Fibroblast of skin of right quadriceps (primary cell): ENCODE measurements at regions not wholly inside any gene's neighbourhood (a gene's known extent, or its start where the extent isn't known, plus 50 kb on each side); places are given as distances from the start of the nearest gene placed in this dataset.
A peak's percentile ranks its signal among the peaks of the same experiment; 100 is the strongest.
"Not testable (repeated sequence)": the region's sequence is repeated elsewhere in the genome, so short reads cannot be mapped to it uniquely, and the experiment has no call there.

Experiments
- DNase-seq: peaks from one replicate; pipeline ENCODE4 v3.0.0-alpha.2; 2013

GRCh38 chr16:29328528-29328927 is 78.0 kb downstream of the NPIPB11 start:
- DNase-seq: not testable (repeated sequence)

DNA sequence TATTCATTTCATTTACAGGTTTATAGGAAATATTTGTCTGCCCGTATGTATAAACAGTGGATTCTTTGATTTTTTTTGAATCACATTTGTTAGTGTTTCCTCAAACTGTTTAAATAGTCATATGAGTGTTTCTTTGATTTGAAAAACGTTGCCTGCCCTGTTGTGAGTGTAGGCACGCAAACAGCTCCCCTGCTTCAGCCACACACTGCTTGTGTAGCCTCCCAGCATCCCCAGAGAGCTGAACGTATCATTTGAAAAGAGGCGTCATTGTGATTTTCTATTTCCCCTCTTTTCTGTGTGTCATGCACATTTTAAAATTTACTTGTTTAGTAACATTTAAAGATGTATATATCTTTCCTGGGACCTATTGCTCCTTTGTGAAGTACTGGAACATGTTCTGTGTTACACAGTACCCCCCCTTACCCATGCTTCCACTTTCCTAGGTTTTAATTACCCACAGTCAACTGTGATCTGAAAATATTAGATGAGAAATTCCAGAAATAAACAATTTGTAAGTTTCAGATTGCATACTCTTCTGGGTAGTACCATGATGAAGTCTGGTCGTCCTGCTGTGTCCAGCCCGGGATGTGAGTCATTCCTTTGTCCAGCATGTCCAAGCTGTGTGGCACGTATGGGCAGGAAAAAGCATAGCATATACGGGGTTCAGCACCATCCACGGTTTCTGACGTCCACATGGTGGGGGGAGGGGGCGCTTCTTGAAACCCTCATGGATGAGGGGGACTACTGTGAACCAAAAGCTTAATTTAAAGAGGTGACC is 78.7 kb downstream of the NPIPB11 start:
- not testable (repeated sequence) for DNase-seq

DNA sequence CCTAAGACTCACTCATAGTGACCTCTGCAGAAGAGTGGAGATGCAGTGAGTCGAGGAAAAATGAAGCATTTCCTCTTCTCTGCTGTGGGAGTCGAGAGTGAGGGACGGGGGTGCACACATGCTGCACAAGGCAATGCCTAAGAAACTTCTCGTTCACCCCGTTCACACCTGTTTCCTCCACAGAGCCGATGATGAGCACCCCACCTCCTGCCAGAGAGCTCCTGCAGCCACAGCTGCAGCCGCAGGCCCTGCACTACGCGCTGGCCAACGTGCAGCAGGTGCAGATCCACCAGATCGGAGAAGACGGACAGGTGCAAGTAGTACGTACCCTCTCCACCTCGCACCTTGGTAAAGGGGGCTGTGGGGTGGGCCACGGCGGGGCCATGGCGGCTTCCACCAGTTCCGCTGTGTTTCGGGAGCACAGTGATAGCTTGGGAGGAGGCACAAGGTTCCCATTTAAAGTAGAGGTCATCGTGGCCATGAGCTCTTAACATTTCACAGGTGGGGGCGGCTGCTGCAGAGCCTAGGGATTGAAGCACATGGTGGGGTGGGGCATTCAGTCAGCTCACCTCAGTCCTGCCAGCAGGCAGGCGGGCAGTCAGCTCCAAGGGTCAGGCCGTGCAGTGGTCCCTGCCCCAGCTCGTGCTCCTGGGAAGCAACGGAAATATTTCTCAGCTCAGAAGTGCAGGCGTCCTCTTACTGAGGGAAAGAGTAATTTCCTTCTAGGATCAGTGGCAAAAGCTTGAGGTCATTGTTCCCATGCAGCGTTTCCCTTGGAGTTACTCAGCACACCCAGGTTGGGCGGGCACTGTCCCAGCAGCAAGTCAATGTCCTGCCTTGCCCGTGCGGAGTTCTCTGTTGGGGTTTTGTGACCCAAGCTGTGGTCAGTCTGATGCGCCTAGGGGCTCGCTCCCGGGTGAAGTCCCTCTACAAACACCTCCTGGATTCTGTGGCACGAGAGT is 80.1 kb downstream of the NPIPB11 start:
- DNase-seq: not testable (repeated sequence)

DNA sequence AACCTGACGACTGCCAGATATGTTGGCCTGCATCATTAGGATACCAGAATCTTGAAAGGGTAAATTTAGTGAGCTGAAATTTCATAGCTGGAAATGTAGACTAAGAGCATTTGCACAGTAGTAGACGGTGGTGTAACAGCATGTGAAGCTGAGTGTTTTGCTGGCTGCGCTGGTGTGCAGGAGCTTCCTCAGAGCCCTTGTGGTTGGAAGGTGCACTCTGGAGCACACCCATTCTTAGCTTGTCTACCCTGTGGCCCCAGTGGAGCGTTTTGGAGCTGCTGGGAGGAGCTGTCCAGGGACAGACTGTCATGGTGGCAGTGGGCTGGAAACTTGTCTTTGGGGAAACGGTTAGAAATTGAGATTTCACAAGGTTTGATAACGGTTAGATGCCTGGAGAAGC is 82.8 kb downstream of the NPIPB11 start:
- not testable (repeated sequence) for DNase-seq

GRCh38 chr16:29321585-29321984 is 84.9 kb downstream of the NPIPB11 start:
- DNase-seq: no peak

DNA sequence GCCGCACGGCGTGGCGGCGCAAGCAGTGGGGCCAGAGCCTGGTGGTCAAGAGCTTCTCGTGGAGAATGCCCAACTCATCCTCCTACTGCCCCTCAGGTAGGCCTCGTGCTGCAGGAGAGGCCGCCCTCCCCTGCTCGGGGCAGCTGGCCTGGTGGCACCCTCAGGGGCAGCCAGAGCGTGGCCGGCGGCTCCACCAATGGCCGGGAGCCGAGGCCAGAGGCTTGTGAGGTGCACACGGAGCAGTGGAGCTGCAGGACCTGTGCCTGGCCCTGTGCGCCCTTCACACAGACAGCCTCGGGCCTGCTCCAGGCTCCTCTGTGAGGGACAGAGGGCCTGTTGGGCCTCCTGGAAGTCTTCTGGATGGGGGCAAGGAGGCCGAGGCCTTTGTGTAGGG is 85.5 kb downstream of the NPIPB11 start:
- DNase-seq: no peak

DNA sequence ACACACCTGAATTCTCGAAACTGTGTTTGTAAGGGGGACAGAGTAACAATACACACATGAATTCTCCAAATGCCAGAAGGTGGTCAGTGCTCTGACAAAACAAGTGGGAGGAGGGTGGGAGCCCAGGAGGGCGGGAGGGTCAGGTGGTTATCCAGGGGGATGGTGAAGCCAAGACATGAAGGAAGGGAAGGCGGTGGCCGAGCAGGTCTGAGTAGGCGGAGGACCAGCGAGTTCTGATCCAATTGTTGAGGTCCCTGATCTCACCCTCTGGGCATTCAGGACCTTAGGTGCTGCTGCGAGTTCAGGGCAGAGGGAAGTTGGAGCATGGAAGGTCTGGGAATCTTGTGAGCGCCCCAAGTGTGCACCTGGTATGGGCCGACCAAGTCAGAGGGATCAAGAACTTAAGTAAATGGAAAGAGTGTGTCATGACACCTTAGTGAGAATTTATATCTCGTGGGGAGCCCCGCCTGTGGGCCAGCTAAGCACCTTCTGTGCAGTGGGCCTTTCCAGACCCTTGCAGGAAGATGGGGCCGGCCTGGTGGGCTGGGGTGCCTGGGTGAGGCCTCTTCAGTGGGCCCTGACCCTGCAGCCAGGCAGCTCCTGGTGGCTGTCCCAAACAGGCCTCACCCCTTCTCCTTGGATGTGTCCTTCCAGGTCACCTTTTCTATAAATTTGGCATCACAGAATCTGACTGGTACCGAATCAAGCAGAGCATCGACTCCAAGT is 86.1 kb downstream of the NPIPB11 start:
- DNase-seq: no peak

DNA sequence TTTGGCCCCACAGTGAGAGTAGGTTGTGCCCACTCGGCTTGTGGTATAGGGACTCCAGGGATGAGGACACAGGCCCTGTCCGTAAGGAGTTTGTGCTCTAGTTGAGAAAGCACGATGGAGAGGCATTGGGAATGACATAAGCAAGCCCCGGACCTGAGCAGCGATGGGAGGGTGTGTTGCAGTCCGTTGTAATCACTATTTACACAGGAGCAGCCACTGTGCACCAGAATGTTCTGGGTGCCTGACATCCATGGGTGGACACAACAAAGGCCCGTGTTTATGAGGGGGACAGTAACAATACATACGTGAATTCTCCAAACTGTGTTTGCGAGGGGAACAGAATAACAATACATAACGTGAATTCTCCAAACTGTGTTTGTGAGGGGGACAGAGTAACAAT is 86.8 kb downstream of the NPIPB11 start:
- no peak for DNase-seq

GRCh38 chr16:29318561-29318968 is 87.9 kb downstream of the NPIPB11 start:
- DNase-seq: peak; percentile 53

- no peak for DNase-seq
Measured at GRCh38 chr16:29318037-29318436, 88.5 kb downstream of the NPIPB11 start.

GRCh38 chr16:29317269-29317668 is 89.2 kb downstream of the NPIPB11 start:
- DNase-seq: no peak

- DNase-seq: no peak
Measured at GRCh38 chr16:29316761-29317183, 89.7 kb downstream of the NPIPB11 start.

- no peak for DNase-seq
Measured at GRCh38 chr16:29315916-29316517, 90.5 kb downstream of the NPIPB11 start.

DNA sequence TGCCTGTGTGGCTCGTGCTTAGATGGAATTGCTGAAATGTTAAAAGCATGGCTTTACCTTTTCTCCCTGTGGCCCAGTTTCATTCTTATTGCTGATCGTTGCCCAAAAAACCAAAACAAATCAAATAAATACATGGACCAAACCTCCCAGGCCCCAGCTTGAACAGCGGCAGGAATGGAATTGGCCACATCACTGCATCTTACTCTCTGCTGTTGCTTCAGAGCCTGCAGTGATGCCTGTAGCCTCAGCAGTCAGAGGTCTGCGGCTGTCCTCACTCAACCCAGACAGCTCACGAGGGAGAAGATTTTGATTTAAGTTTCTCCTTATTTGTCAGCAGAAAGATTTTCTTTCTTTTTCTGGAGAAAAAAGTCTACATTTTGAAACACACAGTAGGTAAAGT is 91.5 kb downstream of the NPIPB11 start:
- DNase-seq: no peak

DNA sequence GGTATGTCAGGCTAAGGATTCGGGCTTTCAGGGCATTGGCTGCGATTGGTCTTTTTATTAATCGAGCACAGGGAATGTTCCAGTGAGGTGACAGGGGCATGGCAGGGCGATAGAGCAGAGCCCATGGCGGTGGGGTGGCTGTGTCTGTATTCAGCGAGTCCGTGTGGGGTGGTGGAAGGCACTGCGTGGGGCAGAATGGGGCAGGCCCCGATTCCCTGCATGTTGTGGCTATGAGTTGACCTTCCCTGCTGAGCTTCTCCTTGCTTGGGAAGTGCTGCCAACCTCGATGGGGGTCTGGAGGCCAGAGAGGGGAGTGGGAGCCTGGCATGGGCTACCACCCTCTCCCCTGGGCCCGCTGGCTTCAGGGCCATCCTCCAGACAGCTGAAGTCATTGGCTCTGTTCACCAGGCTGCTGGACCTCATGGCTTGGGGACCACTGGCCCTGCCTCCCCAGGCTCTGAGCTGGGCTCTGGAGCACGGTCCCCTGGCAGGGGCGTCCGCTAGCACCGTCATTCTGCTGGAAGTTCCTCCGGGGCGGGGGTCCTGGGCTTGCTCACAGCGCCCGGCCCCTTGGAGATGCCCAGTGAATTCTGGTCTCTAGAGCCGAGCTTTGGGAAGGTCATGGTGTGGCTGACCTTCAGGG is 92.1 kb downstream of the NPIPB11 start:
- no peak for DNase-seq

GRCh38 chr16:29313559-29314048 is 92.9 kb downstream of the NPIPB11 start:
- DNase-seq: no peak

DNA sequence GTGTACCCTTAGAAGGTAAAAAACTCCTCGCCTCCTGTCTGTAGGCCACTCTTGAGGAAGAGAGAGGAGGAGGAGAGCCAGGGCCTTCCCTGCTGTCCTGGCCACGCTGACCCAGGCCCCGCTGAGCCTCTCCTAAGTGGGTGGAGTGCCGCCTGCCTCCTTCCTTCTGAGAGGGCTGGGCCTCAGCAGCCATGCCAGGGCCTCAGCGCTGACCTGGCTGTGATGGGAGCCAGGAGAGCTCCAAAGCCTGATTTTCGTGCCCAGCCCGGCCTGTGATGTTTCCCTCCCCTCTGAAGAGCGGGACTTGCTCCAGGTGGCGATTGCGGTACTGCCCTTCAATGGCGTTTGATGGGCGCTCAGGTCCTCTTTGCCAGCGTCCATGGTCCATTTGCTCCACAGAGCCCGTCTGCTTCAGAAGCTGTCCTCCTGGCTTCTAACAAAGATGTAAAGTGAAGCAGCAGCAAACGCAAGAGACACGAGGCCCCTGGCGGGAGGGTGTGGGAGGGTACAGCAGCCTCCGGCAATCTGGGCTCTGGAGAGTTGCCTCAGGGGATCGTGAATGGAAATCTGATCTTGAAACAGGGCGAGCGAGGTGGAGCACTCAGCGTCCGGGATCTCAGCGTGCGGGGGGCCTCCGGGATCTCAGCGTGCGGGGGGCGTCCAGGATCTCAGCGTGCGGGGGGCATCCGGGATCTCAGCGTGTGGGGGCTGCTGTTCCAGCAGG is 93.5 kb downstream of the NPIPB11 start:
- DNase-seq: no peak

DNA sequence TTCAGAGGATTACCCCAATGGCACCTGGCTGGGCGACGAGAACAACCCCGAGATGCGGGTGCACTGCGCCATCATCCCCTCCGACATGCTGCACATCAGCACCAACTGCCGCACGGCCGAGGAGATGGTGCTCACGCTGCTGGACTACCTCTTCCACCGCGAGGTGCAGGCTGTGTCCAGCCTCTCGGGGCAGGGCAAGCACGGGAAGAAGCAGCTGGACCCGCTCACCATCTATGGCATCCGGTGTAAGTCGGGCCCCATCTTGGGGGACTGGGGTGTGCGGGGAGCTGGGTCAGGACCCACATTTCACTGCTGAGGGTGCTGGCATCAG is 94.2 kb downstream of the NPIPB11 start:
- not testable (repeated sequence) for DNase-seq

DNA sequence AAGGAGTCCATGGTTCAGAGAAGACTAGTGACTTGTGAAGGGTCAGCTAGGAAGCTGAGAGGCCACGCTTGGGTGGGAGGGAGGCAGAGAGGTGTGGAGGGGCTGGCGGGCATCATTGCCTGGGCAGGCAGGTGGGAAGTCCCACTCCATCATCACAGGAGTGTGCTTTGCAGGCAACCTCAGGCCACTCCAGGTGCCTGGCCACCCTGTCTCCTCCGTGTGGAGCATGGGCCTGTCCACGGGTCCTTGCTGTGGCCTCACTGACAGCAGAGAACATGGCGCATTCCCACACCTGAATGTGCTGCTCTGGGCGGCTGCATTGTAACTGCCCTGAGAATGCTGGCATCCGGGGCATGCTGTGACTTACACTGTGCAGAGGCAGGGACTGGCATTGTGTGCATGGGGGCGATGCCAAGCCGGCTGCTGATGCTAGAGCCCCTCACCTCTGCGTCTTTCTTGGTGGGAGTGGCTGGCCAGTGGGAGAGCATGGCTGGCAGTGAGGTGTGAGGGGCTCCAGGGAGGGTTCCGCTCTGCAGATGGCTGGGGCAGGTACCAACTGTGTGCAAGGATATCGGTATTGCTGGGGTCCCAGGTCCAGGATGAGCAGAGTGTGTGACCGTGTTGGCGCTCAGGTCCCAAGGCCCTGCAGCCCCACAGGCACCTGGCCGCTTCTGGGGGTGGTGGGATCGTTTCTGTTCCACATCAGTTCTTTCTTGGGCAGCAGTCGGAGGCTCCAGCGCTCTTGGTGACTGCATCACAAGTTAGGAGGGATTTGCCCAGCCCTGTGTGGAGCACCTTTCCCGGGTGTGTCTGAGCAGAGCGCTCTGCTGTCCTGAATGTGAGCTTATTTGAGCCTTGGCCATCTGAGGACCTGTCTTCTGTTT is 94.8 kb downstream of the NPIPB11 start:
- DNase-seq: no peak

DNA sequence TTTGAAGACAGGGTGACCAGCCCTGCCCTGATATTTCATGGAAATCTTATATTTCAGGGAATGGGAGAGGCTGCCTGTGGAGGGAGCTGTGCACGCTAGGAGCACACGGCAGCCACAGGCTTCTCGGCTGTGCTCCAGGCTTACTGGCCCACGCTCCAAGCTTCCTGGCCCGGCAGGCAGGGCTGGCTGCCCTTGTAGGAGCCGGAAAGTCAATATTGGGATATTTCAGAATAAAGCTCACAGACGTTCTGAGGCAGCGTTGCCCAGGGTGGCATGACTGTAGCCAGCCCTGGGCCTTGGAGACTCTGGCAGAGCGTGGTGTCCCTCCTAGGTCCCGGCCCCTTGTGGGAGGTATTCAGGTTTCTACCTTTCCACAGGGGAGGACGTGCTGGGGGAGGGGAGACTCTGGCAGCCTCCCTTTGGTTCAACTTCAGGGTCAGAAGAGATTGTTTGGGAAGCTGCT is 95.6 kb downstream of the NPIPB11 start:
- no peak for DNase-seq
